ENCODE measurements at regions not wholly inside any gene's neighbourhood (a gene's known extent, or its start where the extent isn't known, plus 50 kb on each side); places are given as distances from the start of the nearest gene placed in this dataset.
"Not testable (repeated sequence)": the region's sequence is repeated elsewhere in the genome, so short reads cannot be mapped to it uniquely, and the experiment has no call there.

GRCh38 chr2:33946193-33946592 lies 347.1 kb upstream of the FAM98A start:
- FAIRE-seq (no peak), DNase-seq (ENCODE audit: insufficient read length) (no peak)
- no peak for TF ChIP-seq POLR2A (IDR thresholded peaks at IDR 0.05; ENCODE audit: low read depth, low read length)
- no peak for TF ChIP-seq TAF1 (IDR thresholded peaks at IDR 0.05; ENCODE audit: borderline replicate concordance, low read depth, low read length)
- no peak for TF ChIP-seq POLR2AphosphoS5 (IDR thresholded peaks at IDR 0.05; ENCODE audit: low read depth, low read length)

- no peak for TF ChIP-seq POLR2A (IDR thresholded peaks at IDR 0.05; ENCODE audit: low read depth, low read length)
- TF ChIP-seq TAF1 (IDR thresholded peaks at IDR 0.05; ENCODE audit: borderline replicate concordance, low read depth, low read length) = no peak
- TF ChIP-seq POLR2AphosphoS5 (IDR thresholded peaks at IDR 0.05; ENCODE audit: low read depth, low read length) = no peak
- DNase-seq (ENCODE audit: insufficient read length) (no peak), FAIRE-seq (no peak)
Observed at GRCh38 chr2:33933203-33933602, 334.1 kb upstream of the FAM98A start.

DNA sequence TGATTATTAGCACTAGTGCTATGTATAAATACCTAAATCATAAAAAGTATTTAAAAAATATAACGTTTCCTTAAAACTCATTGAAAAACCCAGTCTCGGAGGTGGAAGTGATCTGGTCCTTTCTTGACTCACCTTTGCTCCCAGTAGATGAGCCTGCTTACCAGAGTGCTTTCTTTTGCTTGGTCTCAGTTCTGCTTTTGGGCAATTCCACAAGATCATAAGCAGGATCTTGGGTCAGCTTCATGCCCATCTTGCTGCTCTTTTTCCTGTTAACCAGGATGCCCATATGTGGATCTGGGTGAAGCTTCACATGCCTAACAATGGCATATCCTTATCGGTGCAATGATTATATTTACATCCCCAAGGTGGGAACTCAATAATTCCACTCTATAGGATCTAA lies 332.1 kb upstream of the FAM98A start:
- FAIRE-seq (no peak), DNase-seq (ENCODE audit: insufficient read length) (no peak)
- no peak for TF ChIP-seq POLR2AphosphoS5 (IDR thresholded peaks at IDR 0.05; ENCODE audit: low read depth, low read length)
- no peak for TF ChIP-seq TAF1 (IDR thresholded peaks at IDR 0.05; ENCODE audit: borderline replicate concordance, low read depth, low read length)
- TF ChIP-seq POLR2A (IDR thresholded peaks at IDR 0.05; ENCODE audit: low read depth, low read length) = no peak

GRCh38 chr2:33929467-33929866 lies 330.4 kb upstream of the FAM98A start:
- DNase-seq (ENCODE audit: insufficient read length) = no peak
- no peak for TF ChIP-seq POLR2AphosphoS5 (IDR thresholded peaks at IDR 0.05; ENCODE audit: low read depth, low read length)
- no peak for TF ChIP-seq TAF1 (IDR thresholded peaks at IDR 0.05; ENCODE audit: borderline replicate concordance, low read depth, low read length)
- TF ChIP-seq POLR2A (IDR thresholded peaks at IDR 0.05; ENCODE audit: low read depth, low read length) = no peak
- no peak for FAIRE-seq

- no peak for DNase-seq (ENCODE audit: insufficient read length)
- TF ChIP-seq POLR2AphosphoS5 (IDR thresholded peaks at IDR 0.05; ENCODE audit: low read depth, low read length) (no peak), POLR2A (IDR thresholded peaks at IDR 0.05; ENCODE audit: low read depth, low read length) (no peak), TAF1 (IDR thresholded peaks at IDR 0.05; ENCODE audit: borderline replicate concordance, low read depth, low read length) (no peak)
- FAIRE-seq = no peak
Observed at GRCh38 chr2:33927756-33928155, 328.7 kb upstream of the FAM98A start.

DNA sequence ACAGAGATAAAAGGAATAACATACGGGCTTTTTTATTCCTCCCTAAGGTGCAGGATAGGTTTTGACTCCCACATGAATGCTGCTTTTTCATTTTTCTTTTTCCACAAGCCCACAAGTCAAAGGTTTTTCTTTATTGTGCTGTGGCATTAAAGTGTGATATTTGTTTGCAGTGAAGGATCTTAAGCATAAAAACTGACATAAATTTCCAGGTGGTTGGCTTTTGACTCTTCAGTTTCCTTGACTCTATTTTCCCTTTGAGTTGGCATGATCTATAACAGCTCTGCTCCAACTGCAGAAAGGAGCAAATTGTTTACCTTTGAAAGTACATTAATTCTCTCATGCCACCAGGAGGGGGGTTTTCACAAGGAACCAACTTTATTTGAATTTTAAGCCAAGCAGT lies 326.2 kb upstream of the FAM98A start:
- DNase-seq (ENCODE audit: insufficient read length) = no peak
- TF ChIP-seq POLR2A (IDR thresholded peaks at IDR 0.05; ENCODE audit: low read depth, low read length) (no peak), POLR2AphosphoS5 (IDR thresholded peaks at IDR 0.05; ENCODE audit: low read depth, low read length) (no peak), TAF1 (IDR thresholded peaks at IDR 0.05; ENCODE audit: borderline replicate concordance, low read depth, low read length) (no peak)
- no peak for FAIRE-seq

DNA sequence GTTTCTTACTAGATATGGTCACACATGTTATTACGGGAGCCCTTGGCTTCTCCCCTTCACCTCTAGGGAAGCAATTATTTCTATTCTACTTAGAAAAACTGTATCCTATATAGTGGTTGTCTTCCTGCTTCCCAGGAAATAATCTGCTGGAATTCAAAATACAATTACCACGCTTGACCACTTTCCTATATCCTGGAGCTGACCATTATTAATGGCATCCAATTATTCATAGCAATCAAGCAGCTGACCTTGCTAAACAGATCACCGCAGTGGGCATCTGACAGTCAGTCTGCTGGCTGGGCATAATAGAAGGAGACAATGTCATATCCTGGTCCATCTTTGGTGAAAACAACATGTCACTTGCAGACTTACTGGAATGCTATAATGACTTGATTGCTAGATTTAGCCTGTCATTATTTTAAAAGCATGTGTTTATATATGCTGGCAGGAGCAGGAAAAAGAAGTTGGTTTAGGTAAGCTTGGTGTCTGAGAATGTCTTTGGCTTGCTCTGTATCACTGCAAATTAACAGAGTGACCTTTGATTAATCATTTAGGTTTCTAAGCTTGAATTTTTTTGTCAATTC lies 325.6 kb upstream of the FAM98A start:
- TF ChIP-seq POLR2A (IDR thresholded peaks at IDR 0.05; ENCODE audit: low read depth, low read length) = no peak

GRCh38 chr2:33917252-33917651 lies 318.2 kb upstream of the FAM98A start:
- FAIRE-seq = no peak
- TF ChIP-seq POLR2A (IDR thresholded peaks at IDR 0.05; ENCODE audit: low read depth, low read length) (no peak), POLR2AphosphoS5 (IDR thresholded peaks at IDR 0.05; ENCODE audit: low read depth, low read length) (no peak)
- DNase-seq (ENCODE audit: insufficient read length) = no peak

More for the DNA sequence above, 325.6 kb upstream of the FAM98A start:
- DNase-seq (ENCODE audit: insufficient read length) (no peak), FAIRE-seq (no peak)

GRCh38 chr2:33913071-33913616 lies 314.0 kb upstream of the FAM98A start:
- TF ChIP-seq TAF1 (IDR thresholded peaks at IDR 0.05; ENCODE audit: borderline replicate concordance, low read depth, low read length) (no peak), POLR2AphosphoS5 (IDR thresholded peaks at IDR 0.05; ENCODE audit: low read depth, low read length) (no peak), POLR2A (IDR thresholded peaks at IDR 0.05; ENCODE audit: low read depth, low read length) (no peak)
- FAIRE-seq (no peak), DNase-seq (ENCODE audit: insufficient read length) (no peak)

DNA sequence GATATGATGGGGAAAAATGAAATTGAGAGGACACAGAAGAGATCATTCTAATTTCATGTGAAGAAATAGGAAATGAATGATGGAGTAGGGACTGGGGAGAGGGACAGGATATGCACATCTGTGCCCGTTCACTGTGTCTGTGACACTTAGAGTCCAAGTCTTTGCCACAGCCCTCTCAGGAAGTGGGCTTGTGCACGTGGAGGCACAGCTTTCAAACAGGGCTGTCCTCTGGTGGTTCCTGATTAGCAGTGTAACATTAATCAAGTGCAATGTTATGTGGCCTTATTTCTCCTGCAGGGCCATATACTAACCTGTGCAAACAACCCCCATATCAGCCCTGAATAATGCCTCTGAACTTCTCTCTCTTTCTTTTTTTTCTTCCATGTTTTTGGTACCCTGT lies 312.2 kb upstream of the FAM98A start:
- DNase-seq (ENCODE audit: insufficient read length) = no peak
- no peak for FAIRE-seq
- no peak for TF ChIP-seq TAF1 (IDR thresholded peaks at IDR 0.05; ENCODE audit: borderline replicate concordance, low read depth, low read length)
- TF ChIP-seq POLR2A (IDR thresholded peaks at IDR 0.05; ENCODE audit: low read depth, low read length) = no peak
- TF ChIP-seq POLR2AphosphoS5 (IDR thresholded peaks at IDR 0.05; ENCODE audit: low read depth, low read length) = no peak

DNA sequence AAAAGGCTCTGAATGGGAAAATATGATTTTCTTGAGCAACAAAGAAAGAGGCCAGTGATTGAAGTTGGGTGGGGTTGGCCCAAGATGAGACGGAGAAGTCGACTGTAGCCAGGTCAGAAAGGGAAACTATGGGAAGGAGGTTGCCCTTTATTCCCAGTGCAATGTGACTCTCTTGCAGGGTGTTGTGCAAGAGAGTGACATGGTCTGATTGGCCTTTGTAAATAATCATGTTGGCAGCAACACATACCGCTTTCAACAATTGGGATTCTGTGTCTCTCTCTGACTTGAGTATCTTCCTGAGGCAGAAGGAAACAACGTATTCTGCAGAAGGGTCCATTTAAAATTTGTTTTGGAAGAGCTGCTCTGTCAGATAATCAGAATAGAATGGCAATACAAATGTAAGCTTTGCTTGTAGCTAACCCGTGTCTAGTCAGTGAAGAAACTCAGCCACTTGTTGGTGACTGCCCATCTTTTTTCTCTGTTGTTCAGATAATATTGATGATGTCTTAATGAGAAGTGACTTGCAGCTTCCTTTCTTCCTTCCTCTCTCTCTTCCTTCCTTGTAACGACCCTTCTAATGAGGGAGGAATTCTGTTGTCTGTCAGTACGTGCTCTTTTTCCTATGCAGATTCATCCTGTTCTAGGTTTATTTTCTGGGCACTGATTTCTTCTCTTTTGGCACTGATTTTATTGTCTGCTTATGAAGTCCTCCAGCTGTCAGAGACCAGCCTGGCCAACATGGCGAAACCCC lies 311.0 kb upstream of the FAM98A start:
- TF ChIP-seq POLR2AphosphoS5 (IDR thresholded peaks at IDR 0.05; ENCODE audit: low read depth, low read length) (no peak), POLR2A (IDR thresholded peaks at IDR 0.05; ENCODE audit: low read depth, low read length) (no peak), TAF1 (IDR thresholded peaks at IDR 0.05; ENCODE audit: borderline replicate concordance, low read depth, low read length) (no peak)
- no peak for FAIRE-seq
- DNase-seq (ENCODE audit: insufficient read length) = no peak

DNA sequence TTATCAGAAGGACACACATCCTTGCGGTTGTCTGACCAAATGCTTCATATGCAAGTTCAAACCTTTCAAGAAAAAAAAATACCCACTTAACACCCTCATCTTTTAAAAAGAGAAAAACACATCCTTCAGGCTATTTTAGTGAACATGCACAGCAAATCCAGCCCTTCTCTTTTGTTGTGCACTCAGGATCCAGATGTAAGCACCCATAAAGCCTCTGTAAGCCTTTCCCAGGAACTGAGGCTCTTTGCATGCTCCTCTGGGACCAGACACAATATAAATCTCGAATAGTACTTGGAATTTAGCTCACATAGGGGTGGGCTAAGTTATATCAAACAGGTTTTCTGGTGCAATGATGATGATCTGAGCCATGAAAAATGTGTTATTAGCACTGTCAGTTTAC lies 308.8 kb upstream of the FAM98A start:
- DNase-seq (ENCODE audit: insufficient read length) (no peak), FAIRE-seq (no peak)
- TF ChIP-seq TAF1 (IDR thresholded peaks at IDR 0.05; ENCODE audit: borderline replicate concordance, low read depth, low read length) = no peak
- TF ChIP-seq POLR2A (IDR thresholded peaks at IDR 0.05; ENCODE audit: low read depth, low read length) = no peak
- no peak for TF ChIP-seq POLR2AphosphoS5 (IDR thresholded peaks at IDR 0.05; ENCODE audit: low read depth, low read length)

- FAIRE-seq; DNase-seq (ENCODE audit: insufficient read length): not testable (repeated sequence)
Observed at GRCh38 chr2:33906129-33906528, 307.0 kb upstream of the FAM98A start.
